ENCODE measurements at regions not wholly inside any gene's neighbourhood (a gene's known extent, or its start where the extent isn't known, plus 50 kb on each side); places are given as distances from the start of the nearest gene placed in this dataset.

- TF ChIP-seq CTCF (IDR thresholded peaks at IDR 0.05) (no peak), POLR2A (IDR thresholded peaks at IDR 0.05) (no peak)
Observed at GRCh38 chr13:91166714-91167511, 180.6 kb upstream of the MIR17HG start.
